HG02870 (cell line): ENCODE measurements at regions not wholly inside any gene's neighbourhood (a gene's known extent, or its start where the extent isn't known, plus 50 kb on each side); places are given as distances from the start of the nearest gene placed in this dataset.
"Not testable (repeated sequence)": the region's sequence is repeated elsewhere in the genome, so short reads cannot be mapped to it uniquely, and the experiment has no call there.

Experiments used
- ATAC-seq: cut with Tn5 transposase; IDR thresholded peaks from one replicate; pipeline ENCODE4 v1.9.1; 2021; ENCODE audit warnings: mild to moderate bottlenecking, moderate library complexity; ENCODE audit not compliant: unreplicated experiment

DNA sequence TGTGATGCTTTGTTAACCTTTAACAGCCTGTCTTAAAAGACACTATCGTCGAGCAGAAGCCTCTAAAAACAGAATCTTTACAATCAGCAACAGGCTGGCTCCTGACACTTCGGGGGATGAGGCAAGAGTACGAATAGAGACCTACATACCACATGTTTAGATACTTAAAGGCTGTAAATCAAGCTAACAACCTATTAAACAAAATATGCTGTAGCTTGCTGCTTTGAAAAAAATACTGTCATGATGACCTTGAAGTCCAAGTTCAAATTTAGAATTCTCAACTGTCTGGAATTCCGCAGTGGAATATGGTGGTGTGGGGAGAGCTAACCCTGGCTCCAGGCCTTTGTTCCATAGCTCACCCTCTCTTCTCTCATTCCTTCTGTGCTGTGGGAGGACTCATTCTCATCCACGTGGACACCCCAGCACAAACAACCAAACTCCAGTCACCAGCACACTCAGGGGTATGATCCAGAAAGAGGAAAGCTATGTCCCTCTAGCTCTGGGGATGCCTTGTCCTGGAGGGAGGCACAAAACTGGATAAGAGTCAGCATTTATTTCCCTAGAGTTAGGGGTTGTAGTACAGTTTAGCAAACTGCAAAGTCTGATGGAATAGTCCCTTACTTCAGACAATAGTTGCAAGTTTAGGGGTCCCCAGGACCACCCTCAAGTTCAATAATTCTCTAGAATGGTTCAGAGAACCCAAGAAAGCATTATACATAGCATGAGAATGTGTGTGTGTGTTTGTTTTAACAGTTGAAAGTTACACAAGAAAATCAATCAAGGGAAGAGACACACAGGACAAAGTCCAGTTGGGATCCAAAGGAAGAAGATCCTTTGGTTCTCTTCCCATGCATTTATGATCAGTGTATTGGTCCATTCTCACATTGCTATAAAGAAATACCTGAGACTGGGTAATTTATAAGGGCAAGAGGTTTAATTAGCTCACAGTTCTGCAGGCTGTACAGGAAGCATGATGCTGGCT lies 196.1 kb upstream of the SVIL start:
- ATAC-seq = no peak

DNA sequence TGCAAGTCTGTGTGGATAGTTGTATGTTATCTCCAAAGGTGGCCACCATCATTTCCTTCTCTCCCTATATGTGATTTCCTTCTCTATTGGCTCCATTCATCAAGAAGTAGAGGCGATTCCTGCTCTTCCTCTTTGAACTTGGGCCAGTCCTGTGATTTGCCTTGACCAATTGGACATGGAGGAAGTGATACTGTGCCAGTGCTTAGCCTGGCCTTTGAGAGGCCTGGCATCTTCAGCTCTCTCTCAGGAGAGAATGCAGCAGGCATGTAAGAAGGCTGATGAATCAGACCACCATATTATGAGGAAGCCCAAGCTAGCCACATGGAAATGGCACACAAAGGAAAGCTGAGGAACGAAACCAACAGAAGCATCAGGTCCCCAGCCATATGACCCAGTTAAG lies 195.0 kb upstream of the SVIL start:
- ATAC-seq = no peak

DNA sequence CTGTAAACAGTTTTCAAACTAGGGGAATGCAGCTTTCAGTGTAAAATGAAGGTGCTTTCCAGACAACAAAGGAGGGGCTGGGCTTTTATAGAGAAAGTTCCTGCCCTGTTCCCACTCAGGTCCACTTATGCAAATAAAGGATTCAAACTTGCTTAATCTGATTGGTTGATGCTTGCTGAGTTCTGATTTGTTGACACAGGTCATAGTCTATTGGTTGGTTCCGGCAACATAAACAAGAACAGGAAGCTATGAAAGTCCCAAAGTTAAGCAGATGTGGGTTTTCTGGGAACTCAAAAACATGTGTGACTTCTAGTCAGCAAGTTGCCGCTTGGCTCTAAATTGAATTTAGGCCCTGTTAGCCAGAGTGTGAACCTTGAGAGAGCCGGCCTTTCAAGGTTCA lies 194.2 kb upstream of the SVIL start:
- ATAC-seq = no peak

DNA sequence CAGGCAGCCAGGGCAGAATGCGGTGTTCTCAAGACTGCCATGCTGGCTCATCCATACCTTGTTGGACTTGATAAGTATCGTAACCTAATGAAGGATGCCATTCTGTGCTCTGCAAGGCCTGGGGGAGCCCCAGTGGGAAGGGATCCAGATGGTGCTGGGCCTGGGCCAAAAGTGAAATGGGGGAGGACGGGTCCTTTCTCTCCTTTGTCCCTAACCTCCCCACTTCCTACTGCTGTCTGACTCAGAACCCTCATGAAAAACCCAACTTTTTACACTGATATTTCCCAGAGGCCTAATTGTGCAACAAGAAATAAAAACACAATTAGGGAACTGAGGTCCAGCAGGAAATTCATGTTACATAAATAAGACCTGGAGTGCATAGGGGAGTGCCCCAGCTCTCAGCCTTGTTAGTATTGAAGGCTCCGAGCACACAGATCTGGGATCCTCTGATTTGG lies 193.7 kb upstream of the SVIL start:
- no peak for ATAC-seq

DNA sequence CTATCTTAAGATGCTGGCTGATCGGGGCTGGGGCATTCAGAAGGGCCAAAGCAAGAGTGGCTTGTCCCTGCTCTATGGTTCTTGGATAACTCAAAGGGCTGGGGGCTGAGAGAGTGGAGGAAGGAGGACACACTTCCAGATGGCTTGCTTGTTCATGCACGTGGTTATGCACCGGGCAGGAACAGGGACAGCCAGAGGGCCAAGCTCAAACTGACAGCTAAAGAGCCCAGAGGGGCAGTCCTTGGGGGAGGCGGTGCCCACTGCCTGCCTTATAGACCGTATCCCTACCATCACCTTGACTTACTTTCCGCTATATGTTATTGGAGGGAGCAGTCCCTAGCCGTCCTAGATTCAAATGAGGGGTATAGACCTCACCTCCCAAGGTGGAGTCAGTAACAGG lies 192.7 kb upstream of the SVIL start:
- no peak for ATAC-seq

DNA sequence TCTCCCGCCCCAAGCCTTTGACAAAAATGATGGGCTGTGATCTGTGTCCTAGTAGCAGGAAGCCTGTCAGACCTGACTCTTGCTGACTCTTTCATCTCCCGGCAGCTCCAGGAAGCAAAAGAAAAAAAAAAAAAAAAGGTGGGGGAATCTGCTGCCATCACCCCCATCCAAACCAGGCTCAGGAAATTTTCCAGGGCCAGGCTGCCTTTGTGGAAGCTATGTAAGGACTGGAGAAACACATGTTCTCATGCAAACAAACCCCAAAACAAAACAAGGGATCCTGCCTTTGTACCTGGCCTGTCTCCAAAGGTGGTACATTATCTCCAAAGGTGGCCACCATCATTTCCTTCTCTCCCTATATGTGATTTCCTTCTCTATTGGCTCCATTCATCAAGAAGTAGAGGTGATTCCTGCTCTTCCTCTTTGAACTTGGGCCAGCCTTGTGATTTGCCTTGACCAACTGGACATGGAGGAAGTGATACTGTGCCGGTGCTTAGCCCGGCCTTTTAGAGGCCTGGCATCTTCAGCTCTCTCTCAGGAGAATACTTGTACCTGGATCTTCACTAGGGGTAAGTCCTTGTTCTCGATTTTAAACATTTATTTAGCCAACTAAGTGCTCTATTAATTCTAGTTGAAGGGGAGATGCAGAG lies 192.2 kb upstream of the SVIL start:
- ATAC-seq = no peak

DNA sequence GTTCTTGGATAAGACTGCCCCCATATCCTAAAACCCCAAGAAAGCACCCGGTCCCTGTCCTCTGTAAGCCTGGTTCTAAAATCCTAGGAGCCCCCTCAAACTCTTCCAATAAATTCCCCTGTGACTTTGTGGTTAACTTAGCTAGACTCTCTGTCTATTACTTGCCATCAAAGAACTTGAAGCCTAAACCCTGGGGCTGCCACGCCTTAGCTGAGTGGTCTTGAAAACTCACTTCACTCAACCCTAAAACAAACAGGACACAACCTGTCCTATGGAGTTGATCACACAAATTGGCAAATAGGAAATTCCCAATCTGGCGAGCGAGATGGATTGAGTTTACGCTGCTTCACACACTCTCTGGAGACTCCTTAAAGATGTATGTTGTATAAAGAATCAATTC lies 191.4 kb upstream of the SVIL start:
- no peak for ATAC-seq

DNA sequence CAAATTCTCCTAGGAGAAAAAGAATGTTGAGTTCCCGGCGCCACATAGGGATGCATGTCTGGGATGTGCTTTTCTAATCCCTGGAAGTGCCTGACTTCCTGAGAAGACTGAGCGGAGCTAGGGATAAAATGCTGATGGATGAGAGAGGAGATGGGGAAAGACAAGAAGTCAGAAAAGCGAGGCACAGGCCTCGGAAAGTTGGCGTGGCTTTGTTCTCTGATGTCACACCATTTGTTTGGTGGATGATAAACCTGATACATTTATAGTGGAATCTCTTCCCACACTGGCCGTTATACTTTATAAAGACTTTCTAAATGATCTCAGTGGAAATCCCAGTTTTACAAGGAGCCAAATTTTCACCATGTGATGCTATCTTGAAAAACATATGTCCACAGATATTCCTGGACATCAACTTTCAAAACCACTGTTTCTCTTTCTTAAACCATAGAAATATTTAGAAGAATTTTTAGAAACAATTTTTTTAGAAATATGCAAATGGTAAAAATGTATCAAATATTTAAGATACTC lies 188.8 kb upstream of the SVIL start:
- no peak for ATAC-seq

DNA sequence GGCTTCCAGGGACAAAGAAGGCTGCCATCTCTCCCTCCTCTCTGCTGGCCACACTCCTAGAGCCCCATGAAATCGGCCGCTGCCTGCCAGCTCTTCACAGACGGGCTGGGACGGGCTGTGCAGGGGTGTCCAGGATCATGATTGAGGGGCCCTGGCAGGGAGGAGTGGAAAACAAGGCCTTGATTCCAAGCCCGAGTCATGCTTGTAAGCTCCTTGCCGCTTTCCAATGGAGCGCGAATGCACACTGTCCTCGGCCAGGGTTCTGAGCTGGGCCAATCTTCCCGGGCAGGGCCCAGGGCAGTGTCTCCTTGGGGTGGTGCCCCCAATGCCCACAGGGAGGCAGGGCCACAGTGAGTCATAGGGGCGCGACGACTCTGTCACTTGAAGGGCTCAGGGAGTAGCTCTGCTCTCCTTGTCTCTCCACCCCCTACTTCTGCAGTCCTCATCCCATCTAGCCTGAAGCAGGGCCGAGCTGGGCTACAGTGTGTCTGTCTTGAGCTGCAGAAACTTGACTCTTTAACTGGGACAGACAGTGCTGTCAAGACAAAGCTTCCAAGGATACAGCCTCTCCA lies 186.2 kb upstream of the SVIL start:
- no peak for ATAC-seq

DNA sequence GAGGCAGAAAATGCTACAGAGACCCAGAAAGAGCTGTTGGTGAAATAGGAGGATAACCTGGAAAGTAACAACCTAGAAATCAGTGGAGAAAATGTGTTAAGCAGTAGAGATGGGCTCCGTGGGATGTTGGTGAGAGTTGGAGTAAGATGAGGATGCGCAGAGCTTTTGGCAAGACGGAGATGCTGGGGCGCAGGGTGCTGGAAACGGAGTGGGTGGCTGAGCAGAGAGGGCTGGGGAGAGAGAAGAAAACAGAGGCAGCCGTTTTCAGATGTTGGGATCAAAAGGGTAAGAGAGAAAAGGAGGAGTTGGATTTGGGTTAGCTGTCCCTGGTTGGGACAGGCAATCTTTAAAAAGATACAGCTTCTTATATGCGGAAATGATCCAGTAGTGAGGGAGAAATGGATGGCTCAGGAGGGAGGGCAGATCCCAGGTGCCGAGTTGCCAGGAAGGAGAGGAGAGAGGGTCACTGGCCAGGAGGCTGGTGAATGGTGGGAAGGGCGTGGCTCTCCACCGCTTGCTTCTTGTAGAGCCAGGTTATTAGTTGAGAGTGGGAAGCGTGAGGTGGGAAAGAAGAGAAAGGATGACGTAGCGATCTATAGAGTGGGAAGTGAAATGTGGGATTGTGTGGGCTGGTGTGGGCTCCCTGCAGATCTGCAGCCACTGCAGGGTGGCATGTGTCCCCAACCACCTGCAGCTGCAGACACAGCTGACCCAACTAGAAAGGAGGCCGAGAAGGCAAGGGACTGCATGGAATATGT lies 182.2 kb upstream of the SVIL start:
- no peak for ATAC-seq

DNA sequence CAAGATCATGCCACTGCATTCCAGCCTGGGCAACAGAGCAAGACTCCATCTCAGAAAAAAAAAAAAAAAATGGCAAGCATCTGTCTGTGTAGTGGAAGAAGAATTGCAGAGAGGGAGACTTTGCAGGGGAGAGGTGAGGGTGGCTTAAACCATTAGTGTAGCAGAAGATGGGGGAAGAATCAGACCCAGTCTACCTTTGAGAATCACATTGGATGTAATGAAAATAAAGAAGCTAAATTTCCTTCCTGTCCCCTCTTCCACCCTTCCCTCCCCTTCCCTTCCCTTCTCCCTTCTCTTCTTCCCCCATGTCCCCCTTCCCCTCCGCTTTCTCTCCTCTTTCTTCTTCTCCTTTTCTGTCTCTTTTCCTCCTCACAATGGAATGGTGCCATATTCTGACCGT lies 180.8 kb upstream of the SVIL start:
- ATAC-seq = no peak

DNA sequence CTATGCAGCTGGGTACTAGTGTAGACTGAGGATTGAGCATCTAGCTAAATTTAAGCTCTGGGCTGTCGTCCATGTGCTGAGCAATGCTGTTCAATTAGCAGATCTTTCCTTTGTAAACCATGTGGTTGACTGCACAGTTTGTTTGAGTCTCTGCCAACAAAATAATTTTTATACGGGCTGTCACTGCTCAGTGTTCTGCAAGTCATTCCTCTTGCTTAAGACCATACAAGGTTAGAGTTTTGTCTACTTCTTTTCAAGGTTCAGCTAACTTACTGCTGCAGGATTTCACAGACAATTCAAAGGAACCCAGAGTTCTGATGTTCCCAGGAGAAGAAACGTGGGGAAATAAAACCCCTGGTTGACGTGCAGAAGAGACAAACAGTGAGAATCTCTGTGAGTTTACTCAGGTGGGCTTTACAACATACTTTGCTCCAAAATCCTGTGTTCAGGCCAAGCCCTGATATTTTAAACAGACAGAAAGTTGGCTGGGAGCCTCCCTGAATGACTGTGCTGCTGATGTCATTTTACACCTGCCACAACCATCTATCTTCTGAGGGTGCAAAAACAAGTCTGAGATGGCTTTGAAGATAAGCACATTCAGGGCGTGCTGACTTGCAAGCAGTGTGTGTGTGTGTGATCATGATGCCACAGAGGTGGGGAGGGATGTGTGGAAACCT lies 177.1 kb upstream of the SVIL start:
- ATAC-seq = no peak

DNA sequence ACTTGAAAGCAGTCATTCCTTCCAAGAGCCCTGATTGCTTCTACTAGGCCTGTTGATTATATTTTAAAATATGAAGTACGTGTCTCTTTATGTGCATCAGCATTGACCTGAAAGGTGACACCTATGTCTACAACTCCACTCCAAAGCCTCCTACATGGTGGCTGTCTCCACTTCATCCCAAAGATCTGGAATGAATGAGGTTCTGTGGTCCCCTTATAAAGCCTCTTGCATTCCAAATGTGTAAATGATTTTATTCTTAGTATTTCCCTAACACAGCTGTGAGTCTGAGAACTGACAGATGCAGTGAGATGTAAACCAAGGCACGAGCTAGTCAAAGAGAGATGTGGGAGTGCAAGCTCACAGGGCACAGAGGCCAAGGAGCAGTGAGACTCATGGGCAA lies 176.0 kb upstream of the SVIL start:
- no peak for ATAC-seq

DNA sequence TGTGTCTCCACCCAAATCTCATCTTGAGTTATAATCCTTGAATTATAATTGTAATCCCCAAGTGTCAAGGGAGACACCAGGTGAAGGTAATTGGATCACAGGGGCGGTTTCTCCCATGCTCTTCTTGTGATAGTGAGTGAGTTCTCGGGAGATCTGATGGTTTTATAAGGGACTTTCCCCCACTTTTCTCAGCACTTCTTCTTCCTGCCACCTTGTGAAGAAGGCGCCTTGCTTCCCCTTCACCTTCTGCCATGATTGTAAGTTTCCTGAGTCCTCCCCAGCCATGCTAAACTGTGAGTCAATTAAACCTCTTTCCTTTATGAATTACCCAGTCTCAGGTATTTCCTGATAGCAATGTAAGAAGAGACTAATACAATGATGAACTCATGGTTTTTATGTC lies 175.5 kb upstream of the SVIL start:
- not testable (repeated sequence) for ATAC-seq

DNA sequence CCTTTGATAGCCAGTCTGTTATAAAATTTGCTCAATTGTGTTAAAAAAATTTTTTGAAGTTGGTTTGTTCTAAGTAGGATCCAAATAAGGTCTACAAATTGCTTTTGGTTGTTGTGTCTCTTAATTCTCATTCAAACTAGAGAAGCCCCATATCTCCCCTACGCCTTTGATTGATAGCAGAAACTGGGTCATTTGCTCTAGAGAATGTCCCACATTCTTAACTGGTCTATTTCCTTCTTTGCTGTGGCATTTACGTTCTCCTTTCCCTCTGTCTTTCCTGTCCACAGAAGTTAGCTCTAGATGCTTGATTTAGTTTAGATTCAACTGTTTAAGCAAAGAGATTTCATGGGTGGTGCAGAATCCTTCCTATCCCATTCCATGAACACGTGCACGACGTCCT lies 174.6 kb upstream of the SVIL start:
- no peak for ATAC-seq

DNA sequence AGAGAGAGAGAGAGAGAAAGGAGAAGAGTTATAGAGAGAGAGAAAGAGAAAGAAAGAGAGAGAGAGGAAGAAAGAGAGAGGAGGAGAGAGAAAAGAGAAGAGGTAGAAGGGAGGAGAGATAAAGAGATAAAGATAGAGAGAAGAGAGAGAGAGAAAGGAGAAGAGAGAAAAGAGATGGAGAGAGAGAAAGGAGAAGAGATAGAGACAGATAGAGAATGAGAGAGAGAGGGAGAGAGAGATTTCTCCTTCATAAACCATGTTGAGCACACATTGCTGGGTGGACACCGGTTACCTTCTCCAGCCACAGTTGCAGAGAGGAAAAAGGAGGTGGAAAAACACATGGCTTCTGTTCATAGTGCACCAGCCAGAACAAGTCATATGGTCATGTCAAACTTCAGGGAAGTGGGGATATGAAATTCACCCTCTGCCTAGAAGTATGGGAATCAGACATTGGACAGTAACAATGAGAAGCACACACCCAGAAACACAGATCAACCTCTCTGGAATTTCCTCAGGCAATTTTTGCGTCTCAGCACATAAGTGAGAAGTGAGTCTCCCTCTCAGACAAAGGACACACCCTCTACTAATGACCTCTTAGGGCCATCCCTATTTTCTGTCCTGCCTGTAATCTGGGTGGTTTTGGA lies 172.5 kb upstream of the SVIL start:
- ATAC-seq = no peak

DNA sequence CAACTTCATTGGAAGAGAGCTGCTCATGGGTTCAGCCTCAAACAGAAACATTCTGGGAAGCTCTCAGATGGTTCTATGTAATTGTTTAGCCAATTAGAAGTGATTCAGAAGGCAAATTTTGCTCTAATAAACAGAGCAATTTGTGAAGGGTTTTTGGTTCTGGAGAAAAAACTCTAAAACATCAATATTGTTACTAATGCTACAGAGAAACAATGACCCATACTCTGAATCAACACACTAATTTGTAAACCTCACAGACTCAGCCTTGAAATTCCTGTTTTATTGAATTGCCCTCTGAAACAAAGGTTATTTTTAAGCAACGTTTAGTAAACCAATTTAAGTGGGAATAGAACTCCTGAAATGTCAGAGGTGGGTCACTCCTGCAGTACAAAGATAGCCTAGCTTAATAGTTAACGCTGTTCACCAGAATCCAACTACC lies 171.6 kb upstream of the SVIL start:
- ATAC-seq = no peak

DNA sequence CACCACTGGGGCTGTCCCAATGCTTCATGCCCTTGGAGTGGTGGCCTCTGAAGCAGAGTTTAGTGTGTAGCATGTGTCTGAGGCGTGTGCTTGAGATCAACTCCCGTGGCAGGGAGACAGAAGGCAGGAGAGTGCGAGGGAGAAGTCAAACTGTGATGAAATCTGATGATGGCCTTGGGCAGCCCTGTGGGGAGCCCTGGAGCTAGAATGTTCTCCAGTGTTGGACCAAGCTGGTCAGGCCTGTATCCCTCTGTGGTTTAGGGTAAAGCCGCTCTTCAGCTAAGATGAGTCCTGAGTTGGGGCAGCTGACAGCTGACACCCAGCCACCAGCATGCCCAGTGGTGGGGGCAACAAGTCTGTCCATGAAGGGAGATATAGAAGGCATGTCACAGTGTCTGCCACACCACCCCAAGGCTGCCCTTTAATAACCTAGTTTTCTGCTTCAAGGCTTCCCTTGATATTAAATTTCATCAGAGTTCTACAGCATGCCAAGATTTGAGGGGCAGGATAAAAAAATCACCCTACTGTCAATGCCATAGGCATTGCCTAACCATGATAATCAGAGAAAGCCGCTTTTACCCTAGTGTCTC lies 170.5 kb upstream of the SVIL start:
- ATAC-seq = no peak

DNA sequence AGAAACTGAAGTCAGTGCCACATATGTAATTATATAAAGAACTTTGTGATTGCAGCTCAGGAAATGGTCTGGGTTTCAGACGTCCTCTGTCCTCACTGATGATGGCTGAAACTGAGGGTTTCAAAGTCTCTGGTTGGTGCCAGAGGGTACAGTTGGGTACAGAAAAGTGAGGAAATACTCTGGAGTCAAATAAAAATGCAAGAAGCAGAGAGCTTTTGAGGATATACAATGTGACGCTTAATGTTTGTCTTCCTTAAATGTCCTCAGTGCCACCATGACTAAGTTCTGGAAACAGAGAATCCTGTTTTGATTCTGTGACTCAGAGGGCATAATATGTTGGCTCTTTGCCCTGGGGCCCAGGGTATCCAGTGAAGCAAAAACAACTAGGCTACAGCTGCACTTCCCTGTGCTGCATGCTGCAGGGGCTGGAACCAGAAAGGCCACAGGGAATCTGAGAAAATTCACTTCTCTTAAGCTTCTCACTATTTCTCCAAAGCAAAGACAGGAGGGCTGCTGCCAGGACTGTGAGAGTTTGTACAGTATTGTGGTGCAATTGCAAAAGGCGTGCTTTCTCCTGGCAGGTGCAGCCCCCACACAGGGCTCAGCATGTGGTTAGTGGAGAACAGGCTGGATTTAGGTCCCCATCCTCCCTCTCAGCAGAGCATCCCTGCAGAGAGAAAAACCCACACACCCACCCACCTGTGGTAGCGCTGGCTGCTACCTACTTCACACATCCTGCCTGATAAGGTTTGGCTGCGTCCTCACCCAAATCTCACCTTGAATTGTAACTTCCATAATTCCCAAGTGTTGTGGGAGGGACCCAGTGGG lies 169.5 kb upstream of the SVIL start:
- no peak for ATAC-seq
